ENCODE measurements at regions not wholly inside any gene's neighbourhood (a gene's known extent, or its start where the extent isn't known, plus 50 kb on each side); places are given as distances from the start of the nearest gene placed in this dataset.

- TF ChIP-seq CREB1 (IDR thresholded peaks at IDR 0.05), result no peak
- TF ChIP-seq CREB1 (CRISPR knock-in tag; IDR thresholded peaks at IDR 0.05), result no peak
- no peak for TF ChIP-seq SIN3A (IDR thresholded peaks at IDR 0.05; ENCODE audit: borderline replicate concordance in 2 of 2, control insufficient read depth in 1 of 2, low read depth in 2 of 2, low read length in 2 of 2)
- no peak for TF ChIP-seq EZH2 (IDR thresholded peaks at IDR 0.05; ENCODE audit: borderline replicate concordance, low read depth, low read length)
- TF ChIP-seq, protein P1, sequence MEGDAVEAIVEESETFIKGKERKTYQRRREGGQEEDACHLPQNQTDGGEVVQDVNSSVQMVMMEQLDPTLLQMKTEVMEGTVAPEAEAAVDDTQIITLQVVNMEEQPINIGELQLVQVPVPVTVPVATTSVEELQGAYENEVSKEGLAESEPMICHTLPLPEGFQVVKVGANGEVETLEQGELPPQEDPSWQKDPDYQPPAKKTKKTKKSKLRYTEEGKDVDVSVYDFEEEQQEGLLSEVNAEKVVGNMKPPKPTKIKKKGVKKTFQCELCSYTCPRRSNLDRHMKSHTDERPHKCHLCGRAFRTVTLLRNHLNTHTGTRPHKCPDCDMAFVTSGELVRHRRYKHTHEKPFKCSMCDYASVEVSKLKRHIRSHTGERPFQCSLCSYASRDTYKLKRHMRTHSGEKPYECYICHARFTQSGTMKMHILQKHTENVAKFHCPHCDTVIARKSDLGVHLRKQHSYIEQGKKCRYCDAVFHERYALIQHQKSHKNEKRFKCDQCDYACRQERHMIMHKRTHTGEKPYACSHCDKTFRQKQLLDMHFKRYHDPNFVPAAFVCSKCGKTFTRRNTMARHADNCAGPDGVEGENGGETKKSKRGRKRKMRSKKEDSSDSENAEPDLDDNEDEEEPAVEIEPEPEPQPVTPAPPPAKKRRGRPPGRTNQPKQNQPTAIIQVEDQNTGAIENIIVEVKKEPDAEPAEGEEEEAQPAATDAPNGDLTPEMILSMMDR (IDR thresholded peaks at IDR 0.05 in 2 of 3, conservative IDR thresholded peaks at IDR 0.05 in 1 of 3; ENCODE audit: insufficient read depth in 2 of 3, low read depth in 1 of 3, low read length in 3 of 3), result no peak
- TF ChIP-seq PYGO2 (tag; IDR thresholded peaks at IDR 0.05), result no peak
- no peak for TF ChIP-seq MAFK (IDR thresholded peaks at IDR 0.05; ENCODE audit: low read length)
- no peak for TF ChIP-seq RFX5 (IDR thresholded peaks at IDR 0.05; ENCODE audit: low read depth, low read length)
- no peak for TF ChIP-seq ZNF224 (CRISPR knock-in tag; IDR thresholded peaks at IDR 0.05)
- no peak for TF ChIP-seq MECOM (CRISPR knock-in tag; IDR thresholded peaks at IDR 0.05)
- no peak for TF ChIP-seq RHOXF2B (CRISPR knock-in tag; conservative IDR thresholded peaks at IDR 0.05)
- TF ChIP-seq GABPB1 (CRISPR knock-in tag; IDR thresholded peaks at IDR 0.05), result no peak
- no peak for TF ChIP-seq EHMT2 (IDR thresholded peaks at IDR 0.05)
- no peak for TF ChIP-seq MXI1 (IDR thresholded peaks at IDR 0.05; ENCODE audit: low read depth, low read length)
These were observed 321.4 kb downstream of the NPR3 start for GRCh38 chr5:33032271-33033070.
